ENCODE measurements at regions not wholly inside any gene's neighbourhood (a gene's known extent, or its start where the extent isn't known, plus 50 kb on each side); places are given as distances from the start of the nearest gene placed in this dataset.

DNA sequence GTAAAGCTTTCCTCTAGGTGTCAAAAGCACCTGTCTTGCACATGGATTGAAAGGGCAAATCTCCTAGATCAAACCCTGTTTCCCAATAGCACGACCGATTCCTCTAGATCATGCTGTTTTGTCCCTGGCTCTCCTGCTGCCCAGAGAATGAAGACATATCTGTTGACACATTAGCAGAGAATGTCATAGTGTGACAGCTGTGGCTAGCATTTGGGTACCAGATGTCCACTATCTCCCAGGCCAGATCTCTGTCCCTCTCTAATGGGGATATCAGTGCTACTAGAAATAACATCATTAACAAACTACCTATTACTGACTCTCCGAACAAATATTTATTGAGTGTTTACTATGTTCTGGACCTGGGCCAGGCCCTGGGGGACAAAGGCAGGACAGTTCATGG lies 72.4 kb upstream of the ISX start:
- H3K27ac Mint-ChIP-seq (ENCODE audit: unreplicated experiment), result no peak overlapping the region
- H3K27me3 Mint-ChIP-seq (ENCODE audit: low read depth), result peaks cover 5% of the 10 kb centered on the region
- H3K36me3 Mint-ChIP-seq (ENCODE audit: low read depth), result no peaks in the 10 kb centered on the region
- H3K9me3 Mint-ChIP-seq (ENCODE audit: low read depth), result peaks cover 4% of the 10 kb centered on the region
- H3K4me1 Mint-ChIP-seq (ENCODE audit: low read depth), result no peaks in the 10 kb centered on the region
- no peak for DNase-seq (ENCODE audit: low spot score)
- H3K4me3 Mint-ChIP-seq (ENCODE audit: unreplicated experiment), result no peak overlapping the region
- TF ChIP-seq, protein P1, sequence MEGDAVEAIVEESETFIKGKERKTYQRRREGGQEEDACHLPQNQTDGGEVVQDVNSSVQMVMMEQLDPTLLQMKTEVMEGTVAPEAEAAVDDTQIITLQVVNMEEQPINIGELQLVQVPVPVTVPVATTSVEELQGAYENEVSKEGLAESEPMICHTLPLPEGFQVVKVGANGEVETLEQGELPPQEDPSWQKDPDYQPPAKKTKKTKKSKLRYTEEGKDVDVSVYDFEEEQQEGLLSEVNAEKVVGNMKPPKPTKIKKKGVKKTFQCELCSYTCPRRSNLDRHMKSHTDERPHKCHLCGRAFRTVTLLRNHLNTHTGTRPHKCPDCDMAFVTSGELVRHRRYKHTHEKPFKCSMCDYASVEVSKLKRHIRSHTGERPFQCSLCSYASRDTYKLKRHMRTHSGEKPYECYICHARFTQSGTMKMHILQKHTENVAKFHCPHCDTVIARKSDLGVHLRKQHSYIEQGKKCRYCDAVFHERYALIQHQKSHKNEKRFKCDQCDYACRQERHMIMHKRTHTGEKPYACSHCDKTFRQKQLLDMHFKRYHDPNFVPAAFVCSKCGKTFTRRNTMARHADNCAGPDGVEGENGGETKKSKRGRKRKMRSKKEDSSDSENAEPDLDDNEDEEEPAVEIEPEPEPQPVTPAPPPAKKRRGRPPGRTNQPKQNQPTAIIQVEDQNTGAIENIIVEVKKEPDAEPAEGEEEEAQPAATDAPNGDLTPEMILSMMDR (IDR thresholded peaks at IDR 0.05), result no peak

DNA sequence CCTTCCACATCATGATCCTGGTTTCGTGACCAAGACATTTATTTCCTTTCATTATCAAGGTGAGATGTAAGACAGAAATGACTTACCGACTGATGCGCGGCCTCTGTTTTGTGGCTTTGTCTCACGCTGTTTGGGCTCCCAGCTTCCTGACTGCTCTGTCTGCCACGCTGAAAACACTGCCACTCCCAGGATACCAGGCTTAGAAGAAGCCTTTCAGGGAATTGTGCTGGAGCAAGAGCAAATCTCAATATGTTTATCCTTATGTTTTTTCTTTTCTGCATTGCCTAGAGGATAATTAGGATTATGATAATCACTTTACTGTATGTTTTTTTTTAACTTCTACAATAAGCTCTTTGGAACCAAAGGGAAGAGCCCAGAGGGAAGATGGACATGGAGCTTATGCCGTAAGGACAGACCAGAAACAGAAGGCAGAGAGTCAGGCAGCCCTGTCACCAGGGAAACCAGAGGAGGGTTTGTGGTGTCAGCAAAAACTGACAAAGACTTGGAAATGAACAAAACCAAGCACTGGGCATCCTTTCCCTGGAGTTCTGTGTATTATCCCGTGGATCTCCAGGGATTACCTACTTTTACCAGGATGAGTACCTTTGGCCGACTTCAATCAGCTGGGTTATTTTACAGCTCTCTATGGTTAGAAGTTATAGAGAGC lies 68.2 kb upstream of the ISX start:
- Mint-ChIP-seq H3K27ac (ENCODE audit: unreplicated experiment) (no peak overlapping the region), H3K27me3 (ENCODE audit: low read depth) (peaks cover 11% of the 10 kb centered on the region), H3K4me3 (ENCODE audit: unreplicated experiment) (no peak overlapping the region), H3K4me1 (ENCODE audit: low read depth) (no peaks in the 10 kb centered on the region), H3K36me3 (ENCODE audit: low read depth) (no peaks in the 10 kb centered on the region), H3K9me3 (ENCODE audit: low read depth) (no peaks in the 10 kb centered on the region)
- TF ChIP-seq, protein P1 (IDR thresholded peaks at IDR 0.05), result no peak
- DNase-seq (ENCODE audit: low spot score), result no peak

GRCh38 chr22:34998921-34999320 lies 67.0 kb upstream of the ISX start:
- peaks cover 15% of the 10 kb centered on the region for H3K27me3 Mint-ChIP-seq (ENCODE audit: low read depth)
- TF ChIP-seq, protein P1 (IDR thresholded peaks at IDR 0.05), result no peak
- no peaks in the 10 kb centered on the region for H3K4me1 Mint-ChIP-seq (ENCODE audit: low read depth)
- no peaks in the 10 kb centered on the region for H3K9me3 Mint-ChIP-seq (ENCODE audit: low read depth)
- no peak for DNase-seq (ENCODE audit: low spot score)
- H3K36me3 Mint-ChIP-seq (ENCODE audit: low read depth), result no peaks in the 10 kb centered on the region
- H3K4me3 Mint-ChIP-seq (ENCODE audit: unreplicated experiment), result no peak overlapping the region
- no peak overlapping the region for H3K27ac Mint-ChIP-seq (ENCODE audit: unreplicated experiment)

DNA sequence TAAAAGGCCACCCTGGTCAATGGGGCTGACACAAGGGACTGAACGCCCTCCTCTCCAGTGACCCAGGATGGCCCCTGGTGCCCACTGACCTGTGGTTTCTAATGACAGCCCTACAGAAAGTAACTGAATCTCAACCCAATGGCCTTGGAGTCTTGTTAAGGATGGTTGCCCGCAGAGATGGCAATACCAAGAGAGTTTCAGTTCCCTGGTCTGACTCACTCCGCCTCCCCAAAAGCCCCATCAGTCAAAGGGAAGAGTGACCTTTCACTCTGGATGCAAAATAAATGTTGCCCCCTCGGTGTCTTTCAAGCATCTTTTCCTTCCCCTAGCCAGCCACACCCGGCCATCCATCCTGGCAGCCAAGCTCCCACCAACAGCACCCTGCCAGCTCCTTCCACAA lies 57.7 kb upstream of the ISX start:
- TF ChIP-seq, protein P1 (IDR thresholded peaks at IDR 0.05), result no peak
- Mint-ChIP-seq H3K27me3 (ENCODE audit: low read depth) (peaks cover 13% of the 10 kb centered on the region), H3K27ac (ENCODE audit: unreplicated experiment) (no peak overlapping the region), H3K4me3 (ENCODE audit: unreplicated experiment) (no peak overlapping the region), H3K36me3 (ENCODE audit: low read depth) (no peaks in the 10 kb centered on the region), H3K9me3 (ENCODE audit: low read depth) (no peaks in the 10 kb centered on the region), H3K4me1 (ENCODE audit: low read depth) (no peaks in the 10 kb centered on the region)
- no peak for DNase-seq (ENCODE audit: low spot score)

DNA sequence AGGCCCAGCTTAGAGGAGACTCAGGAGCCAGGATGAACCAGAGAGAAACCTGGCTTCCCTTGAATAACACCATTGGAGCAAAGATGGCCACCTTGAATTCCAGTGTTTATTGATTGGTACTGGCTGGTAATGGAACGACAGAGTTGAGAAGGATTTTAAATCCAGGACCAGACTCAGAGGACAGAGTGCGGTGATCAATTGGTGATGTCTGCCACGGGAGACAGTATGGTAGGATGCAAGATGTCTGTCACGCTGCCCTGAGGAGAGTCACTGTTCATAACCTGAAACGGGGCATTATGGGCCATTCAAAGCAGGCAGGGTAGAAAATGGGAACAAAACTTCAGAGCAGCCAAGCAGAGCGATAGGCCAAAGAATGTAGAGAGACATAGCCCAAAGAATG lies 55.4 kb upstream of the ISX start:
- no peak overlapping the region for H3K4me3 Mint-ChIP-seq (ENCODE audit: unreplicated experiment)
- TF ChIP-seq, protein P1 (IDR thresholded peaks at IDR 0.05), result no peak
- no peaks in the 10 kb centered on the region for H3K36me3 Mint-ChIP-seq (ENCODE audit: low read depth)
- no peaks in the 10 kb centered on the region for H3K9me3 Mint-ChIP-seq (ENCODE audit: low read depth)
- DNase-seq (ENCODE audit: low spot score), result no peak
- no peaks in the 10 kb centered on the region for H3K4me1 Mint-ChIP-seq (ENCODE audit: low read depth)
- peaks cover 7% of the 10 kb centered on the region for H3K27me3 Mint-ChIP-seq (ENCODE audit: low read depth)
- no peak overlapping the region for H3K27ac Mint-ChIP-seq (ENCODE audit: unreplicated experiment)
